Adipocyte (in vitro differentiated cells): ENCODE measurements at regions not wholly inside any gene's neighbourhood (a gene's known extent, or its start where the extent isn't known, plus 50 kb on each side); places are given as distances from the start of the nearest gene placed in this dataset.

ENCODE experiments used
- DNase-seq: peaks from one replicate; pipeline ENCODE4 v3.0.0-alpha.2; 2015; ENCODE audit warnings: low read depth
- H3K27me3 ChIP-seq: replicated peaks from 2 replicates; pipeline ENCODE4 v1.7.0; 2013; ENCODE audit warnings: mild to moderate bottlenecking, low read length, moderate library complexity; ENCODE audit not compliant: control insufficient read depth, insufficient read depth
- H3K36me3 ChIP-seq: 2 replicates; pipeline ENCODE4 v1.7.0; 2013; ENCODE audit warnings: low read length, mild to moderate bottlenecking, moderate library complexity; ENCODE audit not compliant: control insufficient read depth, insufficient read depth, severe bottlenecking
- H3K4me1 ChIP-seq: 2 replicates; pipeline ENCODE4 v1.7.0; 2013; ENCODE audit warnings: mild to moderate bottlenecking, low read length, moderate library complexity; ENCODE audit not compliant: control insufficient read depth, insufficient read depth
- H3K4me3 ChIP-seq: 2 replicates; pipeline ENCODE4 v1.7.0; 2013; ENCODE audit warnings: mild to moderate bottlenecking, low read length, moderate library complexity
- H3K9ac ChIP-seq: 2 replicates; pipeline ENCODE4 v1.7.0; 2013; ENCODE audit warnings: mild to moderate bottlenecking, low read length, moderate library complexity
- H3K9me3 ChIP-seq: 2 replicates; pipeline ENCODE4 v1.7.0; 2013; ENCODE audit warnings: mild to moderate bottlenecking, low read length, moderate library complexity; ENCODE audit not compliant: control insufficient read depth

GRCh38 chr2:734496-734895 lies 57.3 kb upstream of the TMEM18 start:
- Histone ChIP-seq H3K27me3 (peaks cover 19% of the 10 kb centered on the region), H3K4me1 (no peaks in the 10 kb centered on the region), H3K9me3 (no peaks in the 10 kb centered on the region), H3K36me3 (no peaks in the 10 kb centered on the region), H3K9ac (no peak overlapping the region), H3K4me3 (no peak overlapping the region)
- DNase-seq: no peak

- no peak for DNase-seq
- Histone ChIP-seq H3K4me1 (no peaks in the 10 kb centered on the region), H3K9ac (no peak overlapping the region), H3K9me3 (no peaks in the 10 kb centered on the region), H3K4me3 (no peak overlapping the region), H3K27me3 (peaks cover 23% of the 10 kb centered on the region), H3K36me3 (no peaks in the 10 kb centered on the region)
Measured at GRCh38 chr2:733495-733894, 56.3 kb upstream of the TMEM18 start.

GRCh38 chr2:733001-733400 lies 55.8 kb upstream of the TMEM18 start:
- Histone ChIP-seq H3K27me3 (peaks cover 23% of the 10 kb centered on the region), H3K9ac (no peak overlapping the region), H3K36me3 (no peaks in the 10 kb centered on the region), H3K4me1 (no peaks in the 10 kb centered on the region), H3K4me3 (no peak overlapping the region), H3K9me3 (no peaks in the 10 kb centered on the region)
- DNase-seq: no peak

- Histone ChIP-seq H3K4me3 (no peak overlapping the region), H3K36me3 (no peaks in the 10 kb centered on the region), H3K9me3 (no peaks in the 10 kb centered on the region), H3K27me3 (peaks cover 25% of the 10 kb centered on the region), H3K4me1 (no peaks in the 10 kb centered on the region), H3K9ac (no peak overlapping the region)
- no peak for DNase-seq
Measured at GRCh38 chr2:731711-732110, 54.5 kb upstream of the TMEM18 start.

- Histone ChIP-seq H3K9me3 (no peaks in the 10 kb centered on the region), H3K4me3 (no peak overlapping the region), H3K36me3 (no peaks in the 10 kb centered on the region), H3K4me1 (no peaks in the 10 kb centered on the region), H3K9ac (no peak overlapping the region), H3K27me3 (peaks cover 35% of the 10 kb centered on the region)
- no peak for DNase-seq
Measured at GRCh38 chr2:729376-729861, 52.2 kb upstream of the TMEM18 start.

- no peaks in the 10 kb centered on the region for H3K9me3 ChIP-seq
- no peak for DNase-seq
- H3K27me3 ChIP-seq: peaks cover 38% of the 10 kb centered on the region
- no peaks in the 10 kb centered on the region for H3K4me1 ChIP-seq
- no peak overlapping the region for H3K4me3 ChIP-seq
- no peaks in the 10 kb centered on the region for H3K36me3 ChIP-seq
- H3K9ac ChIP-seq: no peak overlapping the region
Measured at GRCh38 chr2:728165-728564, 51.0 kb upstream of the TMEM18 start.

GRCh38 chr2:727071-727470 lies 49.9 kb upstream of the TMEM18 start:
- Histone ChIP-seq H3K4me1 (no peaks in the 10 kb centered on the region), H3K9me3 (no peaks in the 10 kb centered on the region), H3K27me3 (peaks cover 38% of the 10 kb centered on the region), H3K36me3 (no peaks in the 10 kb centered on the region), H3K4me3 (no peak overlapping the region), H3K9ac (no peak overlapping the region)
- DNase-seq: no peak
